Endothelial cell of umbilical vein (primary cell): ENCODE measurements at regions not wholly inside any gene's neighbourhood (a gene's known extent, or its start where the extent isn't known, plus 50 kb on each side); places are given as distances from the start of the nearest gene placed in this dataset.

ENCODE experiments used
- BruUV-seq: library from RNA; stranded (reverse); fragments of 400-500 nt; replicated peaks from 2 replicates; lab custom pipeline; 2021; lab: Mats Ljungman, UMichigan
- CTCF ChIA-PET: fragments of 300-600, 350-600 bp; sonication (Branson Sonifier 250); formaldehyde crosslinking; loops from one replicate; lab custom pipeline; 2021; ENCODE audit warnings: antibody characterized with exemption, inconsistent platforms; lab: Charles Lee
- POLR2A ChIA-PET: fragments of 300-600, 350-600 bp; sonication (Branson Sonifier 250); formaldehyde crosslinking; loops from one replicate; lab custom pipeline; 2021; ENCODE audit warnings: antibody characterized with exemption, inconsistent platforms; lab: Charles Lee
- DNase-seq: peaks from one replicate; pipeline ENCODE4 v3.0.0-alpha.2; 2011; ENCODE audit warnings: low read depth, low spot score
- FAIRE-seq: peaks from 2 replicates; lab custom pipeline; 2011; peaks lifted over from hg19 to GRCh38; lab: Jason Lieb, UNC
- H2AFZ ChIP-seq: 2 replicates; pipeline ENCODE4 v1.6.0; 2012; ENCODE audit warnings: low read depth, low read length, control low read depth, inconsistent platforms
- H3K27ac ChIP-seq: 2 replicates; pipeline ENCODE4 v1.5.1; 2011; ENCODE audit warnings: low read depth, mild to moderate bottlenecking, control low read depth, low read length, moderate library complexity; ENCODE audit not compliant: insufficient read depth
- H3K27me3 ChIP-seq, 2 experiments: 2 replicates each; pipeline versions ENCODE4 v1.6.0 to v1.6.1; 2011; ENCODE audit warnings: low read length in 2 of 2, mixed read lengths in 1 of 2; ENCODE audit not compliant: control insufficient read depth in 2 of 2, insufficient read depth in 2 of 2
- H3K36me3 ChIP-seq, 2 experiments: 2 replicates in 1 of 2; 3 replicates in 1 of 2; pipeline ENCODE4 v1.5.1; 2011; ENCODE audit warnings: low read length in 2 of 2, mild to moderate bottlenecking in 1 of 2, moderate library complexity in 1 of 2; ENCODE audit not compliant: control insufficient read depth in 2 of 2, insufficient read depth in 2 of 2; ENCODE audit errors: extremely low read depth in 1 of 2
- H3K4me1 ChIP-seq: 3 replicates; pipeline ENCODE4 v1.5.1; 2011; ENCODE audit warnings: mild to moderate bottlenecking, low read length; ENCODE audit not compliant: control insufficient read depth, insufficient read depth; ENCODE audit errors: extremely low read depth
- H3K4me2 ChIP-seq: 2 replicates; pipeline ENCODE4 v1.6.1; 2011; ENCODE audit warnings: low read length, control low read depth, mixed read lengths; ENCODE audit not compliant: insufficient read depth
- H3K4me3 ChIP-seq, 3 experiments: fragments of 200-600 bp in 1 of 3; sonication (generic), shearing (Covaris generic) in 1 of 3; replicated peaks in 1 of 3; 2 replicates each; pipeline ENCODE4 v1.5.1; 2011 to 2016; ENCODE audit warnings: control low read depth in 3 of 3, low read length in 3 of 3, mild to moderate bottlenecking in 2 of 3, inconsistent platforms in 1 of 3, low read depth in 1 of 3, moderate library complexity in 1 of 3; ENCODE audit not compliant: insufficient read depth in 1 of 3
- H3K79me2 ChIP-seq: 2 replicates; pipeline ENCODE4 v1.6.0; 2012; ENCODE audit warnings: low read length, inconsistent platforms; ENCODE audit not compliant: control insufficient read depth, insufficient read depth
- H3K9ac ChIP-seq: replicated peaks from 2 replicates; pipeline ENCODE3; 2011; ENCODE audit warnings: low read length, control low read depth; ENCODE audit not compliant: insufficient read depth; ENCODE audit errors: extremely low read depth
- H3K9me1 ChIP-seq: replicated peaks from 3 replicates; pipeline ENCODE4 v1.6.0; 2011; ENCODE audit warnings: mild to moderate bottlenecking, low read length; ENCODE audit not compliant: control insufficient read depth, insufficient read depth; ENCODE audit errors: extremely low read depth
- H3K9me3 ChIP-seq: replicated peaks from 2 replicates; pipeline ENCODE4 v1.5.1; 2012; ENCODE audit warnings: low read length, inconsistent platforms; ENCODE audit not compliant: control insufficient read depth, insufficient read depth
- H4K20me1 ChIP-seq: replicated peaks from 2 replicates; pipeline ENCODE3; 2011; ENCODE audit warnings: mild to moderate bottlenecking, low read length; ENCODE audit not compliant: control insufficient read depth, insufficient read depth; ENCODE audit errors: extremely low read depth
- EZH2 ChIP-seq: IDR thresholded peaks from 2 replicates; pipeline ENCODE4 v1.6.1; 2012; ENCODE audit warnings: borderline replicate concordance, low read depth, mild to moderate bottlenecking, moderate library complexity, low read length, inconsistent platforms; ENCODE audit not compliant: severe bottlenecking
- FOS ChIP-seq: IDR thresholded peaks from 2 replicates; pipeline ENCODE4 v1.6.1; 2011; ENCODE audit warnings: mild to moderate bottlenecking, low read length, moderate library complexity, borderline replicate concordance; ENCODE audit not compliant: insufficient read depth
- GATA2 ChIP-seq: IDR thresholded peaks from 2 replicates; pipeline ENCODE4 v1.7.0; 2011; ENCODE audit warnings: low read depth, mild to moderate bottlenecking, moderate library complexity, mixed read lengths, low read length; ENCODE audit not compliant: insufficient read length, insufficient read depth
- JUN ChIP-seq: IDR thresholded peaks from 2 replicates; pipeline ENCODE4 v1.6.1; 2011; ENCODE audit warnings: borderline replicate concordance, low read depth; ENCODE audit not compliant: insufficient read length, insufficient read depth
- MYC ChIP-seq: IDR thresholded peaks from one replicate; pipeline ENCODE4 v1.6.1; 2011; ENCODE audit warnings: mild to moderate bottlenecking, low read depth, low read length
- POLR2A ChIP-seq: IDR thresholded peaks from 2 replicates; pipeline ENCODE4 v1.6.1; 2012; ENCODE audit warnings: low read depth, mild to moderate bottlenecking, control low read depth, low read length
- POLR2AphosphoS5 ChIP-seq: IDR thresholded peaks from 2 replicates; pipeline ENCODE4 v1.6.1; 2012; ENCODE audit warnings: low read depth, mild to moderate bottlenecking, control low read depth, low read length, moderate library complexity; ENCODE audit not compliant: insufficient read depth
- dilution Hi-C: fragments of 300-500 bp; cut with MboI; formaldehyde crosslinking; loops from one replicate; pipeline ENCODE4 v1.15.0; 2019; ENCODE audit warnings: low sequenced_read_pairs; ENCODE audit not compliant: extremely low pct_ligation_motif_present
- intact Hi-C: fragments of 100-400 bp; cut with micrococcal nuclease; formaldehyde crosslinking; loops from one replicate; pipeline ENCODE4 v1.10.0; 2022
- TF ChIP-seq, protein P1 (sequence below): IDR thresholded peaks from 2 replicates; pipeline ENCODE4 v1.6.1; 2011; ENCODE audit not compliant: insufficient read depth, insufficient read length
- TF ChIP-seq, protein P2 (sequence below), 2 donors: IDR thresholded peaks; 1 replicate in 1 of 2; 2 replicates in 1 of 2; pipeline ENCODE4 v1.5.1; 2011; ENCODE audit warnings: low read length in 2 of 2, mild to moderate bottlenecking in 2 of 2, moderate library complexity in 2 of 2, control low read depth in 1 of 2, inconsistent platforms in 1 of 2, low read depth in 1 of 2; ENCODE audit not compliant: insufficient read depth in 1 of 2; ENCODE audit errors: extremely low read depth in 1 of 2

DNA sequence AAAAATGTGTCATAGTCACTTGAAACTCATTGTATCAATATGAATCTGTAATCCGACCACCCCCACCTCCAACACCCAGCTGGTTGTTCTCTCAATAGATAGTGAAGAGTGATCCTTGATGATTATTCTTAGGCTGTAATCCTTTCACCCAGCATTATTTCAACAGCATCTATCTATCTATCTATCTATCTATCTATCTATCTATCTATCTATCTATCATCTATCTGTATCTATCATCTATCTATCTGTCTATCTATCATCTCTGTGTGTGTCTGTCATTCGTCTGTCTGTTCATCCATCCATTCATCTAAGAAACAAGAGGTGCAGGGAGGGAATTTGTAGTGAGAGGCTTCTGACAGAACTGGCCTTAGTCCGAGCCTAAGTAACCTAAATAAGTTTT is 78.7 kb upstream of the IGSF10 start:
- Histone ChIP-seq H3K9me1 (no peaks in the 10 kb centered on the region), H3K4me1 (no peaks in the 10 kb centered on the region), H3K9me3 (no peaks in the 10 kb centered on the region), H3K4me2 (no peak overlapping the region), H3K4me3 (no peak overlapping the region), H4K20me1 (no peaks in the 10 kb centered on the region), H2AFZ (no peak overlapping the region), H3K27ac (no peak overlapping the region), H3K27me3 (no peaks in the 10 kb centered on the region), H3K9ac (no peak overlapping the region), H3K36me3 (no peaks in the 10 kb centered on the region), H3K79me2 (no peaks in the 10 kb centered on the region)
- dilution Hi-C loops, result no loop called here
- no peak for DNase-seq
- intact Hi-C loops, result no loop called here
- POLR2A ChIA-PET, result no interaction called here
- no peak for FAIRE-seq
- CTCF ChIA-PET, result interaction anchor here (0.6 kb wide), 1 partner anchor 15 kb away, joined by 3 read pairs; no protein-coding TSS in a partner anchor
- BruUV-seq, result no TSS peak
- TF ChIP-seq FOS (no peak), POLR2AphosphoS5 (no peak), MYC (no peak), GATA2 (no peak), EZH2 (no peak), JUN (no peak), POLR2A (no peak)
- TF ChIP-seq, protein P1, sequence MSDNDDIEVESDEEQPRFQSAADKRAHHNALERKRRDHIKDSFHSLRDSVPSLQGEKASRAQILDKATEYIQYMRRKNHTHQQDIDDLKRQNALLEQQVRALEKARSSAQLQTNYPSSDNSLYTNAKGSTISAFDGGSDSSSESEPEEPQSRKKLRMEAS, result no peak
- TF ChIP-seq, protein P2, sequence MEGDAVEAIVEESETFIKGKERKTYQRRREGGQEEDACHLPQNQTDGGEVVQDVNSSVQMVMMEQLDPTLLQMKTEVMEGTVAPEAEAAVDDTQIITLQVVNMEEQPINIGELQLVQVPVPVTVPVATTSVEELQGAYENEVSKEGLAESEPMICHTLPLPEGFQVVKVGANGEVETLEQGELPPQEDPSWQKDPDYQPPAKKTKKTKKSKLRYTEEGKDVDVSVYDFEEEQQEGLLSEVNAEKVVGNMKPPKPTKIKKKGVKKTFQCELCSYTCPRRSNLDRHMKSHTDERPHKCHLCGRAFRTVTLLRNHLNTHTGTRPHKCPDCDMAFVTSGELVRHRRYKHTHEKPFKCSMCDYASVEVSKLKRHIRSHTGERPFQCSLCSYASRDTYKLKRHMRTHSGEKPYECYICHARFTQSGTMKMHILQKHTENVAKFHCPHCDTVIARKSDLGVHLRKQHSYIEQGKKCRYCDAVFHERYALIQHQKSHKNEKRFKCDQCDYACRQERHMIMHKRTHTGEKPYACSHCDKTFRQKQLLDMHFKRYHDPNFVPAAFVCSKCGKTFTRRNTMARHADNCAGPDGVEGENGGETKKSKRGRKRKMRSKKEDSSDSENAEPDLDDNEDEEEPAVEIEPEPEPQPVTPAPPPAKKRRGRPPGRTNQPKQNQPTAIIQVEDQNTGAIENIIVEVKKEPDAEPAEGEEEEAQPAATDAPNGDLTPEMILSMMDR (IDR thresholded peaks at IDR 0.05; ENCODE audit: extremely low read depth in 1 of 2, insufficient read depth in 1 of 2, low read depth in 1 of 2, low read length in 2 of 2), result no peak
